ENCODE measurements at regions not wholly inside any gene's neighbourhood (a gene's known extent, or its start where the extent isn't known, plus 50 kb on each side); places are given as distances from the start of the nearest gene placed in this dataset.

DNA sequence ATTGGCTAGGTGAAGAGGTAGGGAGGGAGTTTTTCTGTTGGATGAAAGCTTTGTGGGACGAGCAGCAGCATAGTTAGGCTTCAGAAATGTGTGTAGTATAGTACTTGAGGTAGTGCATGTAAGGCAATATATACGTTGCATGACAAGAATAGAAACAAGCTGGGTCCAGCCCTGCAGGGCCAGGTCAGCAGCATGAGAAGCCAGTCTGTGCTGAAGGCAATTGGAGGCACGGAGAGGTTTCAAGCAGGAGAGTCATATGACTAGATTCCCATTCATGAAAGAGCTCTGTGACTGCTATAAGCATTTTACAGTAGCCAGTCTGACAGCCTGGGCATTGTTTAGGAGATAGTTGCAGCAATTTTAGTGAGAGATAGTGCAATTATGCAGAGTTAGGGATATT lies 84.2 kb upstream of the DSCAM start:
- TF ChIP-seq, protein P1, sequence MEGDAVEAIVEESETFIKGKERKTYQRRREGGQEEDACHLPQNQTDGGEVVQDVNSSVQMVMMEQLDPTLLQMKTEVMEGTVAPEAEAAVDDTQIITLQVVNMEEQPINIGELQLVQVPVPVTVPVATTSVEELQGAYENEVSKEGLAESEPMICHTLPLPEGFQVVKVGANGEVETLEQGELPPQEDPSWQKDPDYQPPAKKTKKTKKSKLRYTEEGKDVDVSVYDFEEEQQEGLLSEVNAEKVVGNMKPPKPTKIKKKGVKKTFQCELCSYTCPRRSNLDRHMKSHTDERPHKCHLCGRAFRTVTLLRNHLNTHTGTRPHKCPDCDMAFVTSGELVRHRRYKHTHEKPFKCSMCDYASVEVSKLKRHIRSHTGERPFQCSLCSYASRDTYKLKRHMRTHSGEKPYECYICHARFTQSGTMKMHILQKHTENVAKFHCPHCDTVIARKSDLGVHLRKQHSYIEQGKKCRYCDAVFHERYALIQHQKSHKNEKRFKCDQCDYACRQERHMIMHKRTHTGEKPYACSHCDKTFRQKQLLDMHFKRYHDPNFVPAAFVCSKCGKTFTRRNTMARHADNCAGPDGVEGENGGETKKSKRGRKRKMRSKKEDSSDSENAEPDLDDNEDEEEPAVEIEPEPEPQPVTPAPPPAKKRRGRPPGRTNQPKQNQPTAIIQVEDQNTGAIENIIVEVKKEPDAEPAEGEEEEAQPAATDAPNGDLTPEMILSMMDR (IDR thresholded peaks at IDR 0.05) = no peak
- TF ChIP-seq POLR2A (IDR thresholded peaks at IDR 0.05) (no peak), EP300 (IDR thresholded peaks at IDR 0.05) (no peak), POLR2AphosphoS5 (IDR thresholded peaks at IDR 0.05) (no peak)
